HG02763 (cell line): ENCODE measurements at regions not wholly inside any gene's neighbourhood (a gene's known extent, or its start where the extent isn't known, plus 50 kb on each side); places are given as distances from the start of the nearest gene placed in this dataset.
"Not testable (repeated sequence)": the region's sequence is repeated elsewhere in the genome, so short reads cannot be mapped to it uniquely, and the experiment has no call there.

Experiments
- ATAC-seq: cut with Tn5 transposase; IDR thresholded peaks from one replicate; pipeline ENCODE4 v1.9.1; 2021; ENCODE audit warnings: mild to moderate bottlenecking, moderate library complexity; ENCODE audit not compliant: unreplicated experiment

DNA sequence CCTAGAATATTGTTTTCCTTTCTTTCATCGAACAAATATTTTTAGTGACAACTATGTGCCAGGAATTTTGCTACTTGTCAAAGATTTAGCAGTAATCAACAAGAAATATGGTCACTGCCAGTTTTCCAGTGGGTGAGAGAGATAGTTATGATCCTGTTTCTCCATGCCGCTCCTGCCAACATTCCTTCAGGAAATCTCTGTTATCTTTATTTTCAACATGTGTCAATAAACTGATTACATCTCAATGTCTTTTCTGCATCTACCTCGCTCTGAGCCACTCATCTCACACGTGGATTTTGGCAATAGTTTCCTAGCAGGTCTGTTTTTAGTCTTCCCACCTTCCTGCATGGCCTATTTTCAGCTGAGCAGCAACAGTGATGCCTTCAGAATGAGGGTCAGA is 650.0 kb upstream of the STXBP6 start:
- no peak for ATAC-seq

- no peak for ATAC-seq
Observed at GRCh38 chr14:25698111-25698510, 648.2 kb upstream of the STXBP6 start.

DNA sequence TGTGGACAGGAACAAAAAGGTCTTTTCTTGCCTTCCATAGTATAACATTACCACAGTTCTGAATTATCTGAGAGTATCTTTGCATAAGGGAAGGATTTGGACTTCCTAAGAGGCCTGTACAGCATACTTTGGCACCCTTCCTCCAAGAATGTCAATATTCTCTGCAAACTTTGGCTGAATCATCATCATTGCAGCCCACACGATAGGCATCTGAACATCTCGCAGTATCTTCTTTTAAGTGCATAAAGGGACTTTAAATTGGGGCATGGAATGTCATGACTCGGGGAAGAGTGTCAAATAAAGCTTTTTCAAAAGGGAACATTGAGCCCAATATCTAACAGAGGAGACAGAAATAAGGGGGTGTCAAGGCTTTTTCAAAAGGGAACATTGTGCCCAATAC is 646.2 kb upstream of the STXBP6 start:
- ATAC-seq: no peak

GRCh38 chr14:25685004-25685403 is 635.1 kb upstream of the STXBP6 start:
- no peak for ATAC-seq

DNA sequence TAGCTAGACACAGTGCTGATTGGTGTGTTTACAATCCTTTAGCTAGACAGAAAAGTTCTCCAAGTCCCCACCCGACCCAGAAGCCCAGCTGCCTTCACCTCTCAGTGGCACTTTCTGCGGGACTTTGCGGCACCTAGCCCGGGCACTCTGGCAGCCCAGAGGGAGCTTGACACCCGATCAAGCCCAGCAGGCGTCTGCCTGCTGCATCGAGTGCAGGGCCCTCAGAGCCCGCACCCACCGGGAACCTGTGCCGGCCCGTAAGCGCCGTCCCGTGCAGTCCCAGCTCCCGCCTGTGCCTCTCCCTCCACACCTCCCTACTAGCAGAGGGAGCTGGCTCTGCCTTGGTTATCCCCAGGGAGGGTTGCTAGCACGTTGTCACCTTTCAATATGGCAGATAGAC is 631.0 kb upstream of the STXBP6 start:
- ATAC-seq: no peak

- ATAC-seq: not testable (repeated sequence)
Observed at GRCh38 chr14:25680511-25680910, 630.6 kb upstream of the STXBP6 start.

DNA sequence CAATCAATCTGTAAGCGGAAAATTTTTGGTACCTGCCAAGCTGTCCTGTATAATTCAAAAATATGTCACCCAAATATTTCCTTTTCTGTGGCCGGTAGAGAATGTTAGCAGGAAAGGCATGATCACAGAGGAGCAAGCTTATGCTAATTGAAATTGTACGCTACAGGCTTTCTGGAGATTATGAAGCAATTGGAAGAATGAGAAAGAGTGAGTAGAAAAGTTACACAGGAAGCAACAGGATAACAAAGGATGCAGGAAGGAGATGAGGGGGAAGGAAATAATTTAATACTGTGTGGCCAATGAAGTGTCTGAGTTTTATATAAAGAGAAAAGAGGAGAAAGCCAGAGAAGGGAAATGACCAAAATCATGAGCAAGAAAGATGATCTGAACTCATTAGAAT is 627.2 kb upstream of the STXBP6 start:
- no peak for ATAC-seq

- ATAC-seq: no peak
Observed at GRCh38 chr14:25667387-25667786, 617.4 kb upstream of the STXBP6 start.

DNA sequence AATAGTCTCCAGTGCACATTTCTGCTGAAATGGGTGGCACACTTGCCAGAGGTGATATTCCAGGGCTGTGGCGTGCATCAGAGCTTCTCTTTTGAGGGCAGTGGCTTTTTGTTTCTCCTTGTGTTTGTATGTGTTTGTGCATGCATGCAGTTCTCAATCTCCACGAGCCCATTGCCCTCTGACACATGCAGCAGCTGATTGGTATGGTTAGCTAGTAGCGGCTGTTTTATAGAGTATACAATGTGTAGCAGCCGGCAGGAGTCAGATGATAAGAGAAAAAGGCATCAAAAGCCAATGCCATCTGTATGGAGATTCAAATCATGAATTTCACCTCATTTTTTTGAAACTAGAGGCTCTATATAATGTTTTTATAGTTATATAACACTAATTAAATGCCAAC is 616.9 kb upstream of the STXBP6 start:
- ATAC-seq: no peak

- no peak for ATAC-seq
Observed at GRCh38 chr14:25658988-25659387, 609.0 kb upstream of the STXBP6 start.

GRCh38 chr14:25630447-25630846 is 580.5 kb upstream of the STXBP6 start:
- ATAC-seq: no peak

GRCh38 chr14:25628978-25629377 is 579.0 kb upstream of the STXBP6 start:
- no peak for ATAC-seq

DNA sequence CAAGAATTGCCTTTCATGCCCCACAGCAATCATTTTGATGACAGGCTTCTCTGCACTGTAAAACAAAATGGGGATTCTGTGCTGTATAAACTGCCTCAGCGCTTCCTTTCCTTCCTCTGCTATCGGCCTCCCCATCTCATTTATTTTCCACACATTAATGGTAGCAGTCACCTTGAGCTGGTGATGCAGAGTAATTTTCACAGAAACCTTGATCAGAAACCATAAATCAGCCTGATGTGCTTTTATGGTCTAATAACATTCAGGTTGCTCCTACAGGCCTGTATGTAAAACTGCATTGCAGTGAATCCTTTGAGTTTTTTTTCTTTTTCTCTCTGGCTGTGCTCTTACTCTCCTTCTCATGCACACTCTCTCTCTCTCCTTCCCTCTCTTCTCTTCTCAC is 578.4 kb upstream of the STXBP6 start:
- ATAC-seq: no peak

DNA sequence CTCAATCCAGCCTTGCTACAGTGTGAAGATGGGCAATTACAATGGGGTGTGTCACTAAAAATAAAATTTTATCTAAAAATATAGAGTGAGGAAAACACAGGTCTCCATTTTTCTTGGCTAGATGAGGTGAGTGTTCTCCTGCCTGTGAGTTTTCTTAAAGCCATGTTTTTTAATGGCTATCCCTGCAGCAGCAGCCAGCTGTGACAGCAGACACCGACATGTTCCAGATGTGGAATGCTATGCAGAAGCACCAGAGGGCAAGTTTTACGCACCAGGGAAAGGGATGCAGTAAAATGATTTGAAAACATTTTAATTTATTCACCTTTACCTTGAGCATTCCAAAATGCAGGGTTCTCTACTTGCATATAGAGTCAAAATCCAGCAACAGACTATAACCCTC is 577.0 kb upstream of the STXBP6 start:
- ATAC-seq: no peak

DNA sequence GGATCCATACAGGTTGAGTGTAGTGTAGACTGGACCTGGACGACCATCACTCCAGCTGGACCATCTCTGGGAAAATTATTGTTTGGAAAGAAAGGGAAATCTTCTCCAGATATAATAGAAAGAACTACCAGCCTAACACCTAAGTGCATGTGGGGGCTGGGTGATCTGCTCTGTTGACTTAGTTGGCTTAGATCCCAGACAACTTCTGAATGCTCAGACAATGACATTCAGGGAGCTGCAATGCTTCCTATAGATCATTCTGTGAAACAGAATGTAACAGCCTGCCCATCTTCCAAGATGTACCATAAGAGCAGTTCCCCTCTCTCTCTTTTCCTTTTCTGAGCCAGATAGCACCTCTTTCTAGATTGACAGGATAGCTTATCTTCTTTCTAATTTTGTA is 572.8 kb upstream of the STXBP6 start:
- no peak for ATAC-seq

DNA sequence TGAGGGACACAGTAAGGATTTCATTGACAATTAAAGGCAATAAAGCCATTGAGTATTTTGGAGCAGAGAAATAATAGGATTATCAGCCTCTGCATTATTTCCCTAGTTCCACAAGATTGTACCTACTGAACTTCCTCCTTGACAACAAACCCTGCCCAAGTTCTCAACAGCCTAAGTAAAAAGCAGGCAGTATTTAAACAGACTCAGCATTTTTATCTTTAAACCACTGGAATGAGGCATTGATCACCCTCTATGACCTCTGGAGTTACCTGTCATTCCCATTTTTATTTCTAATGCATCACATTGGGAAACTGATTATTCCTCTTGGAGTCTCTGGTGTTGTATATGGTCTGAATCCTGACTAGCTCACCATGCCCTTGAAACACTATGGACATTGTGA is 570.6 kb upstream of the STXBP6 start:
- ATAC-seq: no peak

DNA sequence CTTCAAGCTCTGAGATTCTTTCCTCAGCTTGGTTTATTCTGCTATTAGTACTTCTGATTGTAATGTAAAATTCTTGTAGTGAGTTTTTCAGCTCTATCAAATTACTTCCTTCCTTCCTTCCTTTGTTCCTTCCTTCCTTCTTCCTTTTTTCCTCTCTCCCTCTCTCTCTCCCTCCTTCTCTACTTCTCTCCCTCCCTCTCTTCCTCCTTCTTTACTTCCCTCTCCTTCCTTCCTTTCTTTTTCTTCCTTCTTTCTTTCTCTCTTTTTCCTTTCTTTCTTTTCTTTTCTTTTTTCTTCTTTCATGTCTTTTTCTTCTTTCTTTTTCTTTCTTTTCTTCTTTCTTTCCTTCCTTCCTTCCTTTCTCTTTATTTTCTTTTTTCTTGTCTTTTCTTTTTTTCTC is 565.2 kb upstream of the STXBP6 start:
- no peak for ATAC-seq

DNA sequence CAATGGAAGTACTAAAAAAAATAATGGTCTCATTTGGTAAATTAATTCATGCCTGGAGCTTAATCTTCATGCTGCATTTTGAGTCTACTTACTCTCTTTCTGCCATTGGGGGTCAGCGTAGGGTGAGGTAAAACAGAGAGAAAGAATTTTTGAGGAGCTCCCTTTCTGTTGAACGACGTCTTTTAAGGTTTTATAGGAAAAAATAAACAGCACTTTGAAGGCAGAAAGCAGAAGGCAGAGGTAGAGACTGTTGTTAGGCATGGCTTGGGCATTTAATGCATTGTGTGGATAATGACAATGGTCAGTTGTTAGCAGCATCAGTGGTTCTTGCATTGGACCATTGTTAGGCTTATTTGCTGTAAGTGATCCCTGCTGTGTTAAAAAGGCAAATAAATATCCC is 557.2 kb upstream of the STXBP6 start:
- ATAC-seq: no peak

DNA sequence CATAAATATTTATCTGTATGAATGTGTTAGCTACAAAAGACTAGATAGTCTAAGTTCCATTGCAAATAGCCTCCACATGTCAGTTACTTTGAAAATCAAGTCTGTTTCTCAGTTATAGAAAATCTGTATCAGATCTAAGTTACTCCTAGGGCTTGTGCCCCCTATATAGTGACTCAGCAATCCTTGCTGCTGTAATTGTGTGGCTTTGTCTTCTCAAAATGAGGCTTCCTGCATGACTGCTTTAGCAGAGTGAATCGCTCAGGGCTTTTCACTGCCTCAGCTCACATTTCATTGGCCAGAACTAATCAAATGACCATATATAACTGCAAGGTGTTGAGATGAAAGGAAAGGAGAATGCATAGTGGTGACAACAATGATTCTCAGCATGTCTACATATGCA is 552.2 kb upstream of the STXBP6 start:
- no peak for ATAC-seq

GRCh38 chr14:25588751-25589150 is 538.8 kb upstream of the STXBP6 start:
- ATAC-seq: no peak

- no peak for ATAC-seq
Observed at GRCh38 chr14:25574628-25575325, 524.8 kb upstream of the STXBP6 start.

DNA sequence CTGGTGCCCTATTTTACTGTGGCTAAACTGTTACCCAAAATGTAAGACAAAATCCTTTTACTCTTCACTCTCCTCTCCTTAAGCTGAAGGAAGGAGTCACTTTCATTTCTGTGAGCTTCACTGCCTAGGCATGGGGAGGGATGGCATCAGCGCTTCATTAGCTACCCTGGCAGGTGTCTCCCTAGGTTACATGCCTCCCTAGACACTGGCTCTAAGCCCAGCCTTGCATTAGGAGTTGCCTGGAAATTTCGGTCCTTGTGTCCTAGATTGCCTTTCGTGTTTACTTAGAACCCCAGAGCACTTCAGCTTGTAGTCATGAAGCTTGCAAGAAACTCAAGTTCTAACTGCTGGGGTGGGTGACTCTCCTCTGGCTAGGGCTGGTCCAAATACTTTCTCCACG is 520.5 kb upstream of the STXBP6 start:
- ATAC-seq: no peak

DNA sequence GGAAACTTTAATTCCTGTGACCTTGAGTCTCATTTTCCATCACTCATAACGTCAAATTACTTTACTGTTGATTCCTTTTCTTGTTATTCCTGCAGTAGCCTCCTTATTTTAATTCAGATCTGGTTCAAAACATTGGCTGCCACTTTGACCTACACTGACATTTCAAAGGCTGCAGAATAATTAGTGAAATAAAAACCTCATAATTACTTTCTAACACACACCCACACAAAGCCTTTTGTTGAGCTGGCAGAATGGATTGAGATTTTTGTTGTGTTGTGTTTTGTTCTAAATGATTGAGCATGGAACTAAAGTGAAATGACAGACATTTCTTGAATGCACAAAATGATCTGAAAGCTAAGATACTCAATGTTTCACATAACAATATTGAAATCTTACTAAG is 507.5 kb upstream of the STXBP6 start:
- no peak for ATAC-seq
